ENCODE measurements at regions not wholly inside any gene's neighbourhood (a gene's known extent, or its start where the extent isn't known, plus 50 kb on each side); places are given as distances from the start of the nearest gene placed in this dataset.

DNA sequence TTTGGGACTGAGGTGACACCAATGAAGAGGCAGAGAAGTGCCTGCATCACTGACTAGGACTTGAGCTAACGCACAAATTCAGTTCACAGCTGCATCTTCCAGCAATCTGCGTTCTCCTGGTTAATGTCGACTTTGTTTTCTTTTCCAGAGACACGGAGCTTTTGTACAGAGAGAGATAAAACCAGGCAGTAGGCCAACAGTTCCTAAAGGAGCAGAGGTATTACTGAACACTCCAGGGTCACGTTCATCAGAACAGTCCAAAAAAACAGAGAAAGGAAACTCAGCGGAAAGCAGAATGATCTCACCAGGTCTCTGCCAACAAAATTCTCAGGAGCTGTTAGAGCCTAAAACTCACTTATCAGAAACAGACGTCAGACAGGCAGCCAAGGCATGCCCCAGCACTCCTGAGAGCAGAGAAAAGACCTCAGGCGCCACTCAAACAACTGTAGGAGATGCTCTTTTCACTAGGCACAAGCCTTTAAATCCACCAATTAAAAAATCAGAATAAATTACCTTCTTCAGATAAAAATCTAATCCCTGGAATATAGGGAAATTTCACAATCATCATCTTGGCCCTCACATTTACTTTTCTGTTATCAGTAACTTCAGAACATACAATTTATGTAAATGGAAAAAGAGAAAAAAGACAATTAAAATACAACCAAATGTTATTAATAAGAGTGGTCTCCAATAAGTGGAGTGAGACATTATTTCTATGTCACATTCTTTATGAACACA, 95.9 kb upstream of the SPTBN1 start:
- DNase-seq = peak; percentile 50

DNA sequence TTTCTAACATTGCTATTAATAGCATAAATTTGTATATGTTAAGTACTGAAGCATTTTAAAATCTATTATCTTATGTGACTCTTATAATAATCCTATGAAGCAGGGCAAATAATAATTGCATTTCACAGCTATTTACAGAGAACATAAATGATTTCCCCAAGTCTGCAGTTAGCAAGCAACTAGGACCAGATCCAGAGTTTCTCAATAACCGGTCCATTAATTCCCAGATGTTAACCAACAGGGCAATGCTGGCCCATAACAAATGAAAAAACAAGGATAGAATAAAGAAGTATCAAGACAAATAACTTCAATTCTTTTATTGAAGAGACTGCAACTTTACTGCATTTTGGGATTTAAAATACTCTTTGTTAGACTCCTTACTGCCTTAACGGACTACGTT, 91.7 kb upstream of the SPTBN1 start:
- DNase-seq = no peak

DNA sequence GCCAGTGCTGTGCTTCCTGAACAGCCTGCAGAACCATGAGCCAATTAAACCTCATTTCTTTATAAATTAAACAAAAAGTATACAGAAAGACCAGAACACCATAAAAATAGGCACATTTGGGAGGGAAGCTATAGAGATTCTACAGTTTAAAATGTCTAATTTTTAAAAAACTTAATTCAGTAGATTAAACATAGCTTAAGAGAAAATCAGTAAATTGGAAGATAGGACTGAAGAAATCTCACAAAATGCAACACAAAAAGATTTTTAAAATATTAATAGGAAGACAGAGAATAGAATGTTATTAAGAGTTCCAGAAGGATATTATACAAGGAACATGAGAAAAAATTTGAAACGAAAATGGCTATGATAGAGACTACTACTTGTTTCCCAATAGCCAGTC, 90.5 kb upstream of the SPTBN1 start:
- no peak for DNase-seq

DNA sequence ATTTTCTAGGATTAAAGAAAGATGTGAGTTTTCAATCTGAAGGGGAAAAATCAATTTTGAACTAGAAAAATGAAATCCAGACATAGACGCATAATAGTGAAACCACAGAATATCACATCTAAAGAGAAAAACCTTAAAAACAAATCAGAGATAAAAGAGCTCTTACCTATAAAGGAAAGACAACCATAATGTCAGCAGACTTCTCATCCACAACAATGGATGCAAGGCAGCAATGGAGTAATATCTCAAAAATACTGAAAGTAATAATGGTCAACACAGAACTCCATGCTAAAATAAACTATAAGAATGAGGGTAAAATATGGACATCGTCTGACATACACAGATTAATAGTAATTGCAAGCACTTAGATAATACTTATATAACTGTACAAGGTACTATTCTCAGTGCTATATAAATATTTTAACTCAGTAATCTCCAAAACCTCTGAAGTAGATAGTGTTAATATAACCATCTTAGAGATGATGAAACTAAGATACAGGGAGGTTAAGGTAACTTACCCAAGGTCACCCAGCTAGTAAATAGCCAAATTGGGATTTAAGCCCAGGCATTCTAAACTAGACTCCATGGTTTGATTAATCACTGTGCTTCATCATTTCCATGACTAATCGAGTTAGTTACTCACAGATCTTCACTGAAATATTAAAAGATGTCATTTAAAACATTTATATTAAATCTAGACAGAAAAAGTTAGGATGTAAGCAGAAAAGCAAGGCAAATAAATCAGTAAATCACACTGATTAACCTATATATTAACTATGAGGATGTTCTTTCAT, 89.4 kb upstream of the SPTBN1 start:
- DNase-seq = no peak

DNA sequence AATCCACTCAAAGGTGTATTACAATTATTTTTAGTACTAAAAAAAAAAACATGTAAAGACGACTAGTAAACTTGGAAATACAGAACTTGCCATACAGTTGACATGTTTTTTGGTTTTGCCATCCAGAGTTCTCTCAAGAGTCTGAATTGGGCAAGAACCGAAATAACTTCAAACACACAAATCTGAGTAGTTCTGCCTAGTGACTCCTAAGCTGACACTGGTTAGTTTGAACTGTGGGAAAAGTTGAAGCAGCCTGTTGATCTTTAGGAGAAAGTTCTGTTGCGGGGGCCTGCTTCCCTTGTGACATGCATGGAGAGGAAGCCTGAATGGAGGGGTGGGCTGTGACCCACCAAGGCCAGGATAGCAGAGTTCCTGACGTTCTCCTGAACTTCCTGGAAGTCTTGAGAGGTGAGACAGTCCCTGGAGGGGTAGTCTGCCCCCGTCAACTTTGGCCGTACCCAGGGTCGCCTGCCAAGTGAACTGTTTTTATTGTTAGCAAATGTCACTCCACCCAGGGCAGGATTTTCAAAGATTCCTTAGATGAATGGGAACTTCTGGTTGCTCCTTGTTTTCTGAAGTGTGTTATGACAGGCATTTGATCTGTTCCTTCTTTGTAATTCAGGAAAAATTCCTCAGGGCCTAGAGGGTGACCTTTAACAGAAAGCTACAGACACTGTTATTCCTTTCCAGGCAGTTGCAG, 85.6 kb upstream of the SPTBN1 start:
- no peak for DNase-seq

DNA sequence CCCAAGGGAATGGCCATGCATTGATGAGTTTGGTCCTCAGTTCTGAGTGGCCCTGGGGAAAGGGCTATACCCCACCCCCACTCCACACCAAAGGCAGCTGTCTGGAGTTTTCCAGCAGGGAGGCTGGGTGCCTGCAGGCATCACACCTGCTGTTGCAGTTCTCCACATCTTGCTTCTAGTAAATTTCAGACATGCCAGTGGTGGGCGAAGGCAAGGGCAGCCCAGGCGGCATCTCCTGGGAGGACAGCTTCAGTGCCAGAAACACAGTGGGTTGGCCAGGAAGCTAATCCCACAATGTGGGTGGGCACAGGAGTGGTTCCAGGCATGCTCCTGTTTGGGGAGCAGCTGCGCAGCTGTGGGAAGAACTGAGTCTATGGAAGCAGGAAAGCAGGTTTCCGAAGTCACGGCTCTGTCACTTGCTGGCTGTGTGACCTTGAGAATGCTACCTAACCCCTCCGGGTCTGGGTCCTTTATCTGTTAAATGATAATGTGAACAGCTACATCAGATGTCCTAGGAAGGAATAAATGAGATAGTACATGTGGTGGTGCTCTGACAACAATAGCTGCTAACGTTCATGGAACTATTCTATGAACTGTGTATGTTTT, 84.6 kb upstream of the SPTBN1 start:
- peak; percentile 60 for DNase-seq

DNA sequence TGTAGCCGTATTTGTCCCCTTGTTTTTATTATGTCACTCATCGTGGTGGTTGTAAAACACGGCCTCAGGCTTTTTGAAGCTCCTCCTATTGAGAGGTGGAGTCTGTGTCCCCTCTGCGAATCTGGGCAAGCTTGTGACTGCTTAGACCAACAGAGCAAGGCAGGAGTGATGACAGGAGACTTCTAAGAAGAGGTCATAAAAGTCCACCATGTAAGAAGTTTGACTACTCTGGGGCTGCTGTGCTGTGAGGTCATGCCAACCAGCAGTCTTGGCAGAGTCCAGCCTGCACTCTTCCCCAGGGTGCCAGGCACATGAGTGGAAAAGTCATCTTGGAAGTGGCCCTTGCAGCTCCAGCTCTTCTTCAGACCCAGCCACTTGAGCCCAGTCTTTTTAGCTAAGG, 83.8 kb upstream of the SPTBN1 start:
- no peak for DNase-seq

DNA sequence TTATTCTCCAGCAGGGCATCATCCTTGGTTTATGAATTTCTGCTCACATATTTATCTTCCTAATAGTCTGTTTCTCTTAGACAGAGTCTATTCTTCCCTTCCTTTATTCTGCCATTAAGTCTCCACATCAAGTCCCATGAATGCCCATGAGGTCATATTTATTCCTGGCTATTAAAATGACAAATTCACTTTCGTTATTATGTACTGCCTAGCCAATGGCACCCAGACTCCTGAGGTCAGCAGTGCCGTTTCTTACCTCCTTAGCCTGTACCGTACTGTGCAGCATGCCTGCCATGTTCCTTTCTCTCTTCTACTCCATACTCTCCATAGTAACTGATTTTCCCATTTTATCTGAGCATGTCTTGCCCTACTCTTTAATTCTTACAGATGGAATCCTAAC, 82.3 kb upstream of the SPTBN1 start:
- DNase-seq = no peak

DNA sequence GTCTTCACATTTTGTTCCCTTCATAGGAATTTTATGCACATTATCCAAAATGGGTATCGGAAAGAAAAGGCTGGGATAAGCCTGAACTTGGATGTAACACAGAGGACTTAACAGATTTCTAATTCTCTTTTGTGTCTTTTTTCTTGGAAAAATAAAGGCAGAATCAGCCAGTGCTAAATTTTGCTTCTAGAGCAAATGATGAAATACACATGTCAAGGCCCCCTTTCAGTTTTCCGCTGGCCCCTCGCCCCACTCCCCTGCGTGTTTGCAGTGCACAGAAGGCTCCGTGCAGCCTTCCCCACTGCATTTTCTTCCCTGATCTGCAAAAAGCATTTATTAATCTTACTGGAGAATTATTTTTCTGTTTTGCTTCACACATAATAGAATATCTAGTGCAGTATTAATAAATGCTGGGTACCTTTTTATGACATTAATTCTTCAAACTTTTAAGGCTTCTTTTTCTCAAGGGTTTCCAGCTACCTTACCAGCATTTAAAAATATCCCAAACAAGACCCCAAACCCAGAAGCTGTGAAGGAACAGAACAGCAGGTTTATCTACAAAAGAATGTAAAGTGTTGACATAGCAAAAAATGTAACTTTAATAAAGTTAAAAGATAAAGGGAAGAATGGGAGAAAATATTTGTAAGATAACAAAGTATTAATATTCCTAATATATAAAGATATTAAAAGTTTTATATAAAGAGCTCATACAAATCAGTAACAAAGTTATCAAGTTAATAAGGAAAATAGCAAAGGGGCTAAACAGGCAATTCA, 81.3 kb upstream of the SPTBN1 start:
- DNase-seq = no peak

DNA sequence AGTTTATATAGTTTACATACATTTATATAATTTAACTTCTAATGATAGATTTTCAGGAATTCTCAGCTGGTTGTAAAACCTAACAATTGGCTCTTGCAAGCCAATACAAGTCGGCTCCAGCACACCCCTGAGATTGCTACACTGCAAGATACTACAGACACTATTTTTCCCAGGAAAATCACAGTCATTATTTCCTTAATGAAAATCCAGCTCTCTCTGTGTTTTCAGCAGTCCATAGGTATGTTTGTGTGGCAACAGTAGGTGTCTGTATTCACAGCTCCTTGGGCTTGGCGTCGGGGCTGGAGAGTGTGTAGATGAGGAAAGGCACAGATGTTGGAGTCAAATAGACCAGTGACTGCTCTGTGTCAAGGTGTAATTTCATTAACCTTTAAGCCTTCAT, 78.7 kb upstream of the SPTBN1 start:
- no peak for DNase-seq

DNA sequence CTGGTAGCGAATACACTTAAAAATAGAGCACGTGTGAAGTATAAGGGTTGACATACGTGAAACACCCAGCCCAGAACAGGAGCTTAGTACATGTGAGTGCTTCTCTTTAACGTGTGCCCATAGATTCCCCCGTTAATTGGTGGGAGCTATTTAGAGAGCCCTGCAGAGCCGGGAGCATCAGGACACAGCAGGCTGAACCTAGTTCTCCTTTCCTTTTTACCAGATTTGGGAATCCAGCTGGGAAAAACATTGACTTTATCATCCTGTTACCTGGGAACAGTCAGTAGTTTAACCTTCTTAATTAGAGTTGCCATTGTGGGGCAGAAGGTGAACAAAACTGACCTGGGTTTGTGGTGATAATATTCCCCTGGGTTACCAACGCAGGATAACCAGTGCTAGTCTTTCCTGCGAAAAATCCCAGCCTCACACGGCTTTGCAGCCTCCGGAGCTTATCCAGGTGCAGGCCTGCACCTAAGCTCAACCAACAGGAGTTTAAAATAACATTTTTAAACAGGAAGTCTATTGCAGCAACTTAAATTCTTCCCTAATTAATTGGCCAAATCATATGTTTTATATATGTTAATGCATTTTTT, 78.1 kb upstream of the SPTBN1 start:
- no peak for DNase-seq

DNA sequence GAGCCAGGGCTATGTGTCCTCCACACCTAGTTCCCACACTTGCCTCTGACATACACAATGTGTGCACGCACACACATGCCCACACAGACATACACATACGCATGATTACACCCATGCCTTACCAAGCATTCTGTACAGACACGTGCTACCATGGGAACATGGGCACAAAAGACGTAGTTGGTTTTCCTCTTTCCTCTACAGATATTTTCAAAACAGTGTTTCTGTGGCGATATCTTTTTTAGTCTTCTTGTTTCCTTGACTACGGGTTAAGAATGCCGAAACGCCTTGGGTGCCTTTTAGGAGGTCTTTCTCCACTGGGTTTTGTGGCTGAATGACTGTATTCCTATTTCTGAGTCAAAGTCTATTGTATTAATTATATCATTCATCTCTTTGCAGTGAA, 75.5 kb upstream of the SPTBN1 start:
- DNase-seq = no peak

DNA sequence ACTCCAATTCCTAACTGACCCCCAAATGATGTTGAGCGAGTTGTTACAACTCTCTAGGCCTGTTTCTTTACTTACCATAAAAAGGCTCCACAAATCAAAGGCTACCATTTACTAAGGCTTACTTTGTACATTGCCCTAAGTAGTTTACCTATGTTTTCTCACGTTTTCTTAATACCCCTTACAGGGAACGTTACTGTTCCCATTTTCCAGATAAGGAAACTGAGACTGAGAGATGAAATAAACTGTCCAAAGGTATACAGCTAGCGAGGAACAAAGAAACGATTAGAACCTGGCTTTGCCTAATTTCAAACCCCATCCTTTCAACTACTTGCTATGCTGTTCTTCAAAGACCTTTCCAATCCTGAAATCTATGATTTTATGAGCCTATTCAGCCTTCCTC, 74.8 kb upstream of the SPTBN1 start:
- no peak for DNase-seq

DNA sequence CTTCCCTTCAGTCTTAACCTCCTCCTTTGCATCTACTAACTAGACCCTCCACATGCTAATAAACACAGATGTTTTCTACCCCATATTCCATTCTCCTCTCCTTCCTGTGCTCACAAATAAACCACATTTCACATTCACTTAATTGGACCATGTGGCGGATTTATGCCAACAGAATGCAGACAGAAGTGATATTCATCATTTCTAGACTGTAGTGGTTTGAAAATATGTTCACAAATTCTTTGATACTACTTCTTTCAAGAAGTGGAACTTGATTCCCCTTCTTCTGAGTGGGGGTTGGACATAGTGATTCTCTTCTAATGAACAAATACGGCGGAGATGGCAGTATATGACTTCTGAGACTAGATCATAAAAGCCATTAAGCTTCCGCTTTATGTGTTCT, 73.5 kb upstream of the SPTBN1 start:
- DNase-seq = no peak

DNA sequence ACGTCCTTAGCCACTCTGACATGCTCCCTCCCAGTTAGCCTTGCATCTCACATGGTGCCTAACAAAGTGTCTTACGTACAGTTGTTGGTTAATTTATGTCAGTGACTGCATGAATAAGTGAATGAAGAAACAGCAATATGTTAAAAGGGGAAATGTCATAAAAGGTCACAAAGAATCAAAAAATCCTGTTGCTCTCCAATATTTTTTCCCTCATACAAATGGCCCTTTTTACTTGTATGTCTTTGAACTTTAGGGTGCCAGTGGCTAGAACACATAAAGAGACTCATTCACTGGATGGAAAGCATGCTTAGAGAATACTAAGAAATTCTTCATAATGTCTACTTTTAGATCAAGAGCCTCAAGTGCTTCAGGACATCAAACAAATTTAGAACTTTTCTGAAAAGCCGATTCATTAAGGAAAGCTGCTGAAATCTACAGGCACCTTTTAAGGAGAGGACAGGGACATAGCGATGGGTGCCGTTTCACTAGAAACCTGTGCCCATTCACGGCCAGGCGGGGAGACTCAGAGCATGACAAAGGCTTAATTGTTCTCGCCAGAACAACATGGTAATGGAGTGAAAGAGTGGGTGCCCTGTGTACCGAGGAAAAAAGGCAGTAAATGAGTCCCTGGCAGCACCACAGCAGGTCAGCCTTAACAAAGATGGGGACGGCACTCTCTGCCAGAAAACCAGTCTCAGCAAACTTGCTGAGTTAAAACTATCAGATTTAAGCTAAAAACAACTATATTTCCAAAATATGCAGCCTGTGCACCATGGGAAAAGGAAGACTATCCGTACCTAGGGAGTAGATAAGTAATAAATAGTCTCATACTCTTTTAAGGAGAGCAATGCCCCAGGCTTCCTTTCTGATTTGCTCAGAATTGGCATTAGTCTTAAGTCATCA, 71.6 kb upstream of the SPTBN1 start:
- no peak for DNase-seq

DNA sequence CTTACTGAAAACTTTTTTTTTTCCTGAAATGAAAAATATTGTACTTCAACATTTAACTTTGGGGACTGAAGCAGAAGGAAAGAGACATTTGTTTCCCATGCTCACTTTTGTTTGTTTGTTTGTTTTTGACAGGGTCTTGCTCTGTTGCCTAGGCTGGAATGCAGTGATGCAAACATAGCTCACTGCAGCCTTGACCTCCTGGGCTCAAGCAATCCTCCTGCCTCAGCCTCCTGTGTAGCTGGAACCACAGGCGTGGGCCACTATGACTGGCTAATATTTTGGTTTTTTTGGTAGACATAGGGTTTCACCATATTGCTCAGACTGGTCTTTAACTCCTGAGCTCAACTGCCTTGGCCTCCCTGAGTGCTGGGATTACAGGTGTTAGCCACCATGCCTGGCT, 70.9 kb upstream of the SPTBN1 start:
- DNase-seq = no peak

DNA sequence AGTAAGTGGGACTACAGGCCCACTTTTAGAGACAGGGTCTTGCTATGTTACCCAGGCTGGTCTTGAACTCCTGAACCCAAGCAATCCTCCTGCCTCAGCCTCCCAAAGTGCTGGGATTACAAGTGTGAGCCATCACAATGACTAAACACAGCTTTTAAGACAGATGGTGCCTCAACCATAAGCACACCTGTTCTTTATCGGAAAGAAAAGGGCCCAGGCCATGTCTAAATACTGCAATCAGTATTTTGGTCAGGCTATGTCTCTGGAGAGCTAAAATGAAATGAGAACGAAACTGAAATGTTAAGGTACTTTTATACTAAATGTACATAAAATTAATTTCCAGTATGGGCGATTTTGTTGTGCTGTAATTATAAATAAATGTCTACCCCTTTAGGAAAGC, 69.5 kb upstream of the SPTBN1 start:
- DNase-seq = no peak

DNA sequence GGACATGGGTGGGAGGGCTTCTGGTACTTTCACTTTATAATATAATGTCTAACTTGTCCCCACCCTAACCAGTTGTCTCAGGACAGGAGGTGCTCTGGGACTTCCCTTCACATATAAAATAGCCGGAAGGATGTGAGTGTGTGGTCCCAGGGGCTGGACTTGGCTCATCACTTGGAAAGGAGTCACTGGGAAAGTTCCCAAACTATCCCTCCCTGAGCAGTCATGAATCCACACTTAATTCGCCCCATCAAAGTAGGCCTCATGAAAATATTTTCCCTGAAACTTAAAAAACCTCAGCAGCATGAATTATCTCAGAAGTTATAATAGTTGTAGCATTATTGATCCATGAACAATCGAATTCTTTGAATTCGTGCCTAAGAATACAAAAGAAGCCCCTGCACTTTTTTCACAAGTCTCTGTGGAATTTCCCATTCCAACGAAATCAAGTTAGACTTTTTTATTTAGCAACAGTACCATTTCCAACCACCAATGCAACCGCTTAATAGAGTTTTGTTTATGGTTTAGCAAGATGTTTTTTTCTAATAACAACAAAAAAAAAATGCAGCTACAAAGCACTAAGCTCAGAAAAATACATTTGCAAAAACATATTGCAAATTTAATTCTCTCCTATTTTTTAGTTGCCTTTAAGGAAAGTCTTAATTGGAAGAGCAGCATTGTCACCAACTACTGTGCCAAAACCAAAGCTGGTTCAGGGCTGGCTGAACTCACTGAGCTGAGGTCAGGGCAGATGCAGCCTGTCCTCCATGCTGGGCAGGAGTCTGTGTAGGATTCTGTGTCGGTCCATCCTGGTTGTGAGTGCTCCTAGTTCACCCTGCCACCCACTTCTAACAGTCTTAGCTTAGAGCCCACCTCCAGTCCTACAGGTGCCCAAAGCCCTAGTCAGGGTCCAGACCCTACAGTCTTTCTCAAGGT, 68.8 kb upstream of the SPTBN1 start:
- peak; percentile 69 for DNase-seq

DNA sequence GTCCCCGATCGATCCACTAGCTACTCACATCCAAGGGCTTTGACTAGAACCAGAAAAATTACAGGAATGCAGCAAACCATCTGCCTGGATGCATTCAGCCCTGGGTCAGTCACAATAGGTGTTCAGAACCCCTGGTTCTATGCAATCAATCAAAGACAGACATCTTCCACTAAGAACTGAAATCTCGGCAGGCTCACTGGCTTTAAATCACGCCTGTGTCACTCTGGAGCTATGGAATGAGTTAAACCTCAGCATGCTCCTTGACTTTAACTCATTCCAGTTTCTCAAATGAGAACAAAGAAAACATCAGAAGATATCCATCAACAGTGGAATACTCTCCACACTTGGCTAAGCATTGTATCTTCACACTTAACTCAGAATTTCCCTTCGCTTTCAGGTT, 68.1 kb upstream of the SPTBN1 start:
- no peak for DNase-seq

Measured in right forelimb (tissue), 1 donor.